UCSD-AML1 (cell line): ENCODE measurements at regions not wholly inside any gene's neighbourhood (a gene's known extent, or its start where the extent isn't known, plus 50 kb on each side); places are given as distances from the start of the nearest gene placed in this dataset.
"Not testable (repeated sequence)": the region's sequence is repeated elsewhere in the genome, so short reads cannot be mapped to it uniquely, and the experiment has no call there.

ENCODE experiments used
- DNase-seq: peaks from one replicate; lab custom pipeline; 2025; ENCODE audit not compliant: unreplicated experiment; lab: John Stamatoyannopoulos, UW

DNA sequence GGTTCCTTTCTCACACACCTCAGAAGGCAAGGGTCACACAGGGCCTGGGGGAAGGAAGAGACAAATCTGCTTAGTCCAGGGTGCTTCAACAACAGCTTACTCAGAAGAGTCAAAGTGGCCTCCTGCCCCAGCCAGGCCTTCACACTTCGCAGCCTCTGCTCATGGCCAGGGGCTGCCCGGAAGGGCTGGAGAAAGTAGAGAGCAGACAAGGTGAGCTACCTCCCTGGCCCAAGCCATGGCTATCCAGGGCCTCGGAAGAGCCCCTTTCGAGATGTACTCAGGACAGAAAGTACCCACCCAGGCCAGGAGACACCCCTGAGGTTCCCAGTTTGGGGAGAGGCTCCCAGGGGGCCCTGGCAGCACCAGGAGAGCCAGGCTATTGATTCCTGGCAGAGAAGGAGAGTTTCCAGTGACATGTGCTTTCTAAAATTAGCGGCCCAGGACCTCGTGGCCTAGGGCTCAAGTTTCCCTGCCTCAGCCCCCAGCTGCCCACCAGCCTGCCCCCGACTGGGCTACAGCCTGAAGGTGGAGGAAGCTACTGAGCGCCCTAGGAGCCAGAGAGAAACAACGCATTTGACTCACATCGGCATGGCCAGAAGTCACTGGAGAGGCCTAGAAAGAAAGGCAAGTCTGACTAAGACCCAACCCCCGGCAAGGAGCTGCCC is 533.2 kb downstream of the TP53TG3F start:
- not testable (repeated sequence) for DNase-seq

DNA sequence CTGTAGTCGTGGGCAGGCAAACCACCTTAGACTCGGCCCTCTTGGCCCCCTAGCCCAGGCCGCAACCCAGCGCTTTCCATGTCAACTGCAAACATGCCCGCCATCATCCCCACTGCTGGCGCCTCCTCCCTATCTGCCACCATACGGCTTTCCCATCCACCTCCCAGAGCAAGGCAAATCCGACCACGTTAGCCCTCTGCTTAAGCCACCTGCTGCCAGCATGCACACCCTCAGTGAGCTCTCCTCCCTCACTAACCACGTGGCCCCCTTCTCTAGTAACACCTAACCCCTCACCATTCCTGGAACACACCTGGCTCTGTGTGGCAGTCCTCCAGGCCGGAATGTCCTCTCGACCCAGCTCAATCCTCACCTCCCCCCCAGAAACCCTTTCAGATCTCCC is 534.8 kb downstream of the TP53TG3F start:
- not testable (repeated sequence) for DNase-seq

DNA sequence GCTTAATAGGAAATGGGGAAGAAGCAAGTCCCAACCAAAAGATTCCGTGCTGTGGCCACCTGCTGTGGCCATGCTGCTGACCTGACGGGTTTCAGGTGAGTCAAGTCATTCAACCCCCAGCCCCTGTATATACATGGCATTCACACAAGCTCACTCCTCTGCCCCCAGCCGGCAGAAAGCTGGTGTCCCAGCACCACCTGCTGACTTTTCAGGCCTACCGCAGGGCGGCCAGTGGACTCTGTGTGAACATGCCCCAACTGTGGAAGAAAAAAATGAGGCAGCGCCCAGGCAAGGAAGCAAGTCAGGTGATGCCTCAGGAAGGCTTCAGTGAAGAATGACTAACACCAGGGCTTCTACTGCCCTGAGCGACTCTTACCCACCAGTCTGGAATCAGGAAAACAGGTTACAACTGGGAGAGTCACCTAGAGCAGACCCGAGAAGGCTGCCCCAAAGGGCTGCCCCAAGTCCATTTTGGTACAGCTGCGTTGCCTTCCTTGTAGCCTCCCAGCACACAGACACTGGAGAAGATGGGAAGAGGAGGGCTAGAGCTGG is 536.5 kb downstream of the TP53TG3F start:
- DNase-seq, result not testable (repeated sequence)

DNA sequence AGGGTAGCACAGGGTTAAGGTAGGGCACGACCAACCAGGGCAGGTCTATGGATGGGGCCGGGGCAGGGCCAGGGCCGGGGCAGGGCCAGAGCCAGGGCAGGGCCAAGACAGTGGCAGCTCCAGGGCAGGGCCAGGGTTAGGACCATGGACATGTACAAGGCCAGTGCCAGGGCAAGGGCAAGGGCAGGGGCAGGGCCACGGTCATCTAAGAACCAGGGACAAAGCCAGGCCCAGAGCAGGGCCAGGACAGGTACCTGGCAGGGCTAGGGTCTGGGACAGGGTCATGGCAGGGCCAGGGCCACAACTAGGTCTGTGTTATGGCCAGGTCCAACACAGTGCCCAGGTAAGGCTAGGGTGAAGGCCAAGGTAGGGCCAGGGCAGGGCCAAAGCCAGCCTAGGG is 541.8 kb downstream of the TP53TG3F start:
- DNase-seq, result not testable (repeated sequence)

DNA sequence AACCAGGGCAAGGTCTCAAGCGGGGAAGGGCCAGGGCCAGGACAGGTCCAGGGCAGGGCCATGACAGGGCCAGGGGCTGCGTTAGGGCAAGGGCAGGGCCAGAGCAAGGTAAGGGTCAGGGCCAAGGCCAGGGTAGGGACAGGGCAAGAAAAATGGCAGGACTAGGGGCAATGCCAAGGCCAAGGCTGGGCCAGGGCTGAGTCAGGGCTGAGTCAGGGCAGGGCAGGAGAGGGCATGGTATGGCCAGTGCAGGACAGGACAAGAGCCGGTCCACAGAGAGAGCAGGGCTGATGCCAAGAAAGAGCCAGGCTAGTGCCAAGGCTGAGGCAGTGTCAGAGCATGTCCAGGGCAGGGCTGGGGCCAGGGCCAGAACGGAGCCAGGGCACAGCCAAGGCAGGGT is 542.5 kb downstream of the TP53TG3F start:
- not testable (repeated sequence) for DNase-seq

DNA sequence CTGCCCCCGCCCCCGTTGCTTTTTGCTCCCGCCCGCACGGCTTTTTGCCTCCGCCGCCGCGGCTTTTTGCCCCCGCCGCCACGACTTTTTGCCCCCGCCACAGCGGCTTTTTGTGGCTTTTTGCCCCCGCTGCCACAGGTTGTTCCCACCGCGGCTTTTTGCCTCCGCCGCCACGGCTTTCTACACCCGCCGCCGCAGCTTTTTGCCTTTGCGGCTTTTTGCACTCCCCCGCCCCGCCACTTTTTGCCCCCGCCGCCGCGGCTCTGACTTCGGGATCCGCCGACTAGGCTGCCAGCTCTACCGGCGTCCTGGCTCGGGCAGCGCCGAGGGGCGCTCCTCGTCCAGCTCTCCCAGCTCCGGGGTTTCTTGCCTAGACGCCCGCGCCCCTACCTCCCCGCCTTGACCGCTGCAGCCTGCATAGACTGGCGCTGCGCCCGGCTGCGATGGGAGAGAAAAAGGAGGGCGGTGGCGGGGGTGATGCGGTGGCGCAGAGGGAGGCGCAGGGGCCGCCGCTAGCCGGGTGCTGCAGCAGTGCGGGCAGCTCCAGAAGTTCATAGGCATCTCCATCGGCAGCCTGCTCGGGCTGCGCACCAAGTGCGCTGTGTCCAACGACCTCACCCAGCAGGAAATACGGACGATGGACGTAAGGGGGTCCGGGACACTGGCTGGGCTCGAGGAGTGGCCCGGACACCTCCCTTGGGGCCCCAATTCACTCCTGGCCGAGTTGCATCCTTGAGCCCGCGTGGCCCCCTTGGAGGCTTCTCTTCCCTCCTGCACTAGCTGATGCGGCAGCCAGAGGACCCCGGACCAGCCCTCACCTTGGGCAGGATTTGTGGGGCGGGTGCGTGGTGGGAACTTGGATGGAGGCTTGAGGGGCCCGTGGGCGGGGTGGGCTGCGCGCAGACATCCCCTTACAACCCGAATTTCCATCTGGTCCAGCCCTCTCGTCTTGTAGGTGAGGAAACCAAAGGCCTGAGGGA is 555.7 kb downstream of the TP53TG3F start:
- not testable (repeated sequence) for DNase-seq

DNA sequence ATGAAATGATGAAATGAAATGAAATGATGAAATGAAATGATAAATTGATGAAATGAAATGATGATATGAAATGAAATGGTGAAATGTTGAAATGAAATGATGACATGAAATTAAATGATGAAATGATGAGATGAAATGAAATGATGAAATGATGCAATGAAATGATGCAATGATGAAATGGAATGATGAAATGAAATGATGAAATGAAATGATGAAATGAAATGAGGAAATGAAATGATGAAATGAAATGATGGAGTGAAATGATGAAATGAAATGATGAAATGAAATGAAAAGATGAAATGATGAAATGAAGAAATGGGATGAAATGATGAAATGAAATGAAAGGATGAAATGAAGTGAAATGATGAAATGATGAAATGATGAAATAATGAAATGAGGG is 558.9 kb downstream of the TP53TG3F start:
- not testable (repeated sequence) for DNase-seq

DNA sequence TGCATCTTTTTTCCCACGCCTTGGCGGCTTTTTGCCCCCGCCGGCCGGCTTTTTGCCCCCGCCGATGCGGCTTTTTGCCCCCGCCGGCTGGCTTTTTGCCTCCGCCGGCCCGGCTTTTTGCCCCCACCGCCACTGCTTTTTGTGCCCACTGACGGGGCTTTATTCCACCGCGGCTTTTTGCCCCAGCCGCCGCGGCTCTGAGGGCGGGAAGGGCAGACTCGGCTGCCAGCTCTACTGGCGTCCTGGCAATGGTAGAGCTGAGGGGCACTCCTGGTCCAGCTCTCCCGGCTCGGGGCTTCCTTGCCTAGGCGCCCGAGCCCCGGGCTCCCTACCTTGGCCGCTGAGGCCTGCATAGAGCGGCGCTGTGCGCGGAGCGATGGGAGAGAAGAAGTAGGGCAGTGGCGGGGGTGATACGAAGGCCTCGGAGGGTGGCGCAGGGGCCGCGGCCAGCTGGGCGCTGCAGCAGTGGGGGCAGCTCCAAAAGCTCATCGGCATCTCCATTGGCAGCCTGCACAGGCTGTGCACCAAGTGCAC is 591.4 kb downstream of the TP53TG3F start:
- DNase-seq, result no peak

DNA sequence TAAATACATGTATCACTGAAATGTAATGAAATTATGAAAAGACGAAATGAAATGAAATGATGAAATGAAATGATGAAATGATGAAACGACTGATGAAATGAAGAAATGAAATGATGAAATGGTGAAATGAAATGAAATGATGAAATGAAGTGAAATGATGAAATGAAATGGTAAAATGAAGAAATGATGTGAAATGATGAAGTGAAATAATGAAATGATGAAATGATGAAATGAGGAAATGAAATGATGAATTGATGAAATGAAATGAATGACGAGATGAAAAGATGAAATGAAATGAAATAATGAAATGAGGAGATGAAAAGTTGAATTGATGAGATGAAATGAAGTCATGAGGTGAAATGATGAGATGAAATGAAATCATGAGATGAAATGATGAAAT is 594.7 kb downstream of the TP53TG3F start:
- no peak for DNase-seq

DNA sequence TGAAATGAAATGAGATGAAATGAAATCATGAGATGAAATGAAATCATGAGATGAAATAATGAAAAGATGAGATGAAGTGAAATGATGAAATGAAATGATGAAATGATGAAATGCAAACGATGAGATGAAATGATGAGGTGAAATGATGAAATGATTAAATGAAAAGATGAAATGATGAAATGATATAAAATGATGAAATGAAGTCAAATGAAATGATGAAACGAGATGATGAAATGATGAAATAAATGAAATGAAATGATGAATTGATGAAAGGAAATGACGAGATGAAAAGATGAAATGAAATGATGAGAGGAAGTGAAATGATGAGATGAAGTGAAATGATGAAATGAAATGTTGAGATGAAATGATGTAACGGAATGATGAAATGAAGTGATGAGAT is 595.6 kb downstream of the TP53TG3F start:
- DNase-seq, result no peak

DNA sequence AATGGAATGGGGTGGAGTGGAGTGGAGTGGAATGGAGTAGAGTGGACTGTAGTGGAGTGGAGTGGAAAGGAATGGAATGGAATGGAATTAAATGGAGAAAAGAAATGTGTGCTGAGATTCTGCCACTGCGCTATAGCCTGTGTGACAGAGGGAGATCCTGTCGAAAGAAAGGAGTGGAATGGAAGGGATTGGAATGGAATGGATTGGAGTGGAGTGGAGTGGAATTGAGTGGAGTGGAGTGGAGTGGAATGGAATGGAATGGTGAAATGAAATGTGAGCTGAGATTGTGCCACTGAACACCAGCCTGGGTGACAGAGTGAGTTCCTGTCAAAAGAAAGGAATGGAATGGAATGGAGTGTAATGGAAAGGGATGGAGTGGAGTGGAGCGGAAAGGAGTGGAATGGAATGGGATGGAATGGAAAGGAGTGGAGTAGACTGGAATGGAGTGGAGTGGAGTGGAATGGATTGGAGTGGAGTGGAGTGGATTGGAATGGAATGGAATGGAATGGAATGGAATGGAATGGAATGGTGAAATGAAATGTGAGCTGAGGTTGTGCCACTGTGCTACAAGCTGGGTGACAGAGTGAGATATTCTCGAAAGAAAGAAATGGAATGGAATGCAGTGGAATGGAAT is 603.3 kb downstream of the TP53TG3F start:
- DNase-seq, result not testable (repeated sequence)

DNA sequence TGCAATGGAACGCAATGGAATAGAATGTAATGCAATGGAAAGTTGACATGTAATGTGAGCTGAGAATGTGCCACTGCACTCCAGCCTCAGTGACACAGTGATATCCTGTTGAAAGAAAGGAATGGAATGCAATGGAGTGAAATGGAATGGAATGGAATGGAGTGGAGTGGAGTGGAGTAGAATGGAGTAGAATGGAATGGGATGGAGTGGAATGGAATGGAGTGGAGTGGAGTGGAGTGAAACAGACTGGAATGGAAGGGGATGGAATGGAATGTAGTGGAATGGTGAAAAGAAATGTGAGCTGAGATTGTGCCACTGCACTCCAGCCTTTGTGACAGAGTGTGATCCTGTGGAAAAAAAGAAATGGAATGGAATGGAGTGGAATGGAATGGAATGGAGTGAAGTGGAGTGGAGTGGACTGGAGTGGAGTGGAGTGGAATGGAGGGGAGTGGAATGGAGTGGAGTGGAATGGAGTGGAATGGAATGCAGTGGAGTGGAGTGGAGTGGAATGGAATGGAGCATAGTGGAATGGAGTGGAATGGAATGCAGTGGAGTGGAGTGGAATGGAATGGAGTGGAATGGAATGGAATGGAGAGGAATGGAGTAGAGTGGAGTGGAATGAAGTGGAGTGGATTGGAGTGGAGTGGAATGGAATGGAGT is 604.2 kb downstream of the TP53TG3F start:
- DNase-seq, result not testable (repeated sequence)

DNA sequence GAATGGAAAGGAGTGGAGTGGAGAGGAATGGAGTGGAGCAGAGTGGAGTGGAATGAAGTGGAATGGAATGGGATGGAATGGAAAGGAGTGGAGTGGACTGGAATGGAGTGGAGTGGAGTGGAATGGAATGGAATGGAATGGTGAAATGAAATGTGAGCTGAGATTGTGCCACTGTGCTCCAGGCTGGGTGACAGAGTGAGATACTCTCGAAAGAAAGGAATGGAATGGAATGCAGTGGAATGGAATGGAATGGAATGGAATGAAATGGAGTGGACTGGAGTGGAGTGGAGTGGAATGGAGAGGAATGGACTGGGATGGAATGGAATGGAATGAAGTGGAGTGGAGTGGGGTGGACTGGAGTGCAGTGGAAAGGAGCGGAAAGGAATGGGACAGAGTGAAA is 605.2 kb downstream of the TP53TG3F start:
- DNase-seq, result not testable (repeated sequence)

DNA sequence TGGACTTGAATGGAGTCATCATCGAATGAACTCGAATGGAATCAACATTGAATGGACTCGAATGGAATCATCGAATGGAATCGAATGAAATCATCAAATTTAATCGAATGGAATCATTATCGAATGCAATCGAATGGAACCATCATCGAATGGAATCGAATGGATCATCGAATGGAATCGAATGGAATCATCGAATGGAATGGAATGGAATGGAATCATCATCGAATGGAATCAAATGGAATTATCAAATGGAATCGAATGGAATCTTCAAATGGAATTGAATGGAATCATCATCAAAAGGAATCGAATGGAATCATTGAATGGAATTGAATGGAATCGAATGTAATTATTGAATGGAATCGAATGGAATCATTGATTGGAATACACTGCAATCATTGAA is 610.3 kb downstream of the TP53TG3F start:
- DNase-seq, result not testable (repeated sequence)

DNA sequence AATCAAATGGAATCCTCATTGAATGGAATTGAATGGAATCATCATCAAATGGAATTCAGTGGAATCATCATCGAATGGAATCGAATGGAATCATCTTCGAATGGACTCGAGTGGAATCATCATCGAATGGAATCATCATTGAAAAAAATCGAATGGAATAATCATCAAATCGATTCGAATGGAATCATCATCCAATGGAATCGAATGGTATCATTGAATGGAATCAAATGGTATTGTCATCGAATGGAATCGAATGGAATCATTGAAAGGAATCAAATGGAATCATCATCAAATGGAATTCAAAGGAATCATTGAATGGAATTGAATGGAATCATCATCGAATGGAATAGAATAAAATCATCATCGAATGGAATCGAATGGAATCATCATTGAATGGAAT is 619.3 kb downstream of the TP53TG3F start:
- no peak for DNase-seq

DNA sequence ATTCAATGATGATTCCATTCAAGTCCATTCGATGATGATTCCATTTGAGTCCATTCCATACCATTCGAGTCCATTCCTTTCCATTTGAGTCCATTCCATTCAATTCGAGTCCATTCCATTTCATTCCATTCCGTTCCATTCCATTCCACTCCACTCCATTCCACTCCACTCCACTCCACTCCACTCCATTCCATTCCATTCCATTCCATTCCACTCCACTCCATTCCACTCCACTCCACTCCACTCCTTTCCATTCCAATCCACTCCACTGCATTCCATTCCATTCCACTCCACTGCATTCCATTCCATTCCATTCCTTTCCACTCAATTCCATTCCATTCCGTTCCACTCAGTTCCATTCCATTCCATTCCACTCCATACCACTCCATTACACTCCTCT is 625.6 kb downstream of the TP53TG3F start:
- DNase-seq, result not testable (repeated sequence)

DNA sequence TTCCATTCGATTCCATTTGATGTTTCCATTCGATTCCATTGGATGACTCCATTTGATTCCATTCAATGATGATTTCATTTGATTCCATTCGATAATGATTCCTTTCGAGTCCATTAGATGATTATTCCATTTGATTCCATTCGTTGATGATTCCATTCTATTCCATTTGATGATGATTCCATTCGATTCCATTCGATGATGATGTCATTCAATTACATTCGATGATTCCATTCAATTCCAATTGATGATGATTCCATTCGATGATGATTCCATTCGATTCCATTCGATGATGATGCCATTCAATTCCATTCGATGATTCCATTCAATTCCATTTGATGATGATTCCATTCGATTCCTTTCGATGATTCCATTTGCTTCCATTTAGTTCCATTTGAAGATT is 635.6 kb downstream of the TP53TG3F start:
- not testable (repeated sequence) for DNase-seq

DNA sequence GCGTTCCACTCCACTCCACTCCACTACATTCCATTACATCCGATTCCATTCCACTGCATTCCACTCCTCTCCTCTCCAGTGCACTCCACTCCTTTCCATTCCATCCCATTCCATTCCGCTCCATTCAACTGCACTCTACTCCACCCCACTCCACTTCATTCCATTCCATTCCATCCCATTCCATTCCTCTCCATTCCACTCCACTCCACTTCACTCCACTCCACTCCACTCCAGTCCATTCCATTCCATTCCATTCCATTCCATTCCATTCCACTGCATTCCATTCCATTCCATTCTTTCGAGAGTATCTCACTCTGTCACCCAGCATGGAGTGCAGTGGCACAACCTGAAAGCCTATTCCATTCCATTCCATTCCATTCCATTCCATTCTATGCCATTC is 637.5 kb downstream of the TP53TG3F start:
- DNase-seq, result not testable (repeated sequence)

DNA sequence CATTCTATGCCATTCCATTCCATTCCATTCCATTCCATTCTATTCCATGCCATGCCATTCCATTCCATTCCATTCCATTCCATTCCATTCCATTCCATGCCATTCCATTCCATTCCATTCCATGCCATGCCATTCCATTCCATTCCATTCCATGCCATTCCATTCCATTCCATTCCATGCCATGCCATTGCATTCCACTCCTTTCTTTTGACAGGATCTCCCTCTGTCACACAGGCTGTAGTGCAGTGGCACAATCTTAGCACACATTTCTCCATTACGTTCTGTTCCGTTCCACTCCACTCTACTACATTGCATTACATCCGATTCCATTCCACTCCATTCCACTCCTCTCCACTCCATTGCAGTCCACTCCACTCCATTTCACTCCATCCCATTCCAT is 637.9 kb downstream of the TP53TG3F start:
- DNase-seq, result not testable (repeated sequence)

DNA sequence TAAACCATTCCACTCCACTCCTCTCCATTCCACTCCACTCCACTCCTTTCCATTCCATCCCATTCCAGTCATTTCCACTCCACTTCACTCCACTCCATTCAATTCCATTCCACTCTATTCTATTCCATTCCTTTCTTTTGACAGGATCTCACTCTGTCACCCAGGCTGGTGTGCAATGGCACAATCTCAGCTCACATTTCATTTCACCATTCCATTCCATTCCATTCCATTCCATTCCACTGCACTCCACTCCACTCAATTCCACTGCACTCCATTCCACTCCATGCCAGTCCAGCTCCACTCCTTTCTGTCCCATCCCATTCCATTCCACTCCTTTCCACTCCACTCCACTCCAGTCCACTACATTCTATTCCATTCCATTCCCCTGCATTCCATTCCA is 638.6 kb downstream of the TP53TG3F start:
- not testable (repeated sequence) for DNase-seq
